Spleen (tissue), 3 donors: ENCODE measurements at regions not wholly inside any gene's neighbourhood (a gene's known extent, or its start where the extent isn't known, plus 50 kb on each side); places are given as distances from the start of the nearest gene placed in this dataset.

Experiments used
- POLR2A ChIP-seq, 3 donors: fragments of 450-650 bp; IDR thresholded peaks; one replicate each; pipeline ENCODE4 v1.5.1; 2017; ENCODE audit warnings: antibody characterized with exemption in 3 of 3, mild to moderate bottlenecking in 1 of 3
- POLR2AphosphoS5 ChIP-seq, 3 donors: sonication (generic); formaldehyde crosslinking; IDR thresholded peaks; one replicate each; pipeline ENCODE4 v1.5.1; 2017; ENCODE audit warnings: antibody characterized with exemption in 3 of 3

DNA sequence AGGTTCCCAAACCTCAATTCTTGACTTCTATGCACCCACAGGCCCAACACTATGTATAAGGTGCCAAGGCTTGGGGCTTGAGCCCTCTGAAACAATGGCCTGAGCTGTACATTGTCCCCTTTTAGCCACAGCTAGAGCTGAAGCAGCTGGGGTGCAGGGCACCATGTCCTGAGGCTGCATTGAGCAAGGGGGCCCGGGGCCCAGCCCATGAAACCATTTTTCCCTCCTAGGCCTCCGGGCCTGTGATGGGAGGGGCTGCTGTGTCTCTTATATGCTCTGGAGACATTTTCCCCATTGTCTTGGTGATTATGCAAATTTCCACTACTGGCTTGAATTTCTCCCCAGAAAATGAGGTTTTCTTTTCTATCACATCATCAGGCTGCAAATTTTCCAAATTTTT, 155.5 kb downstream of the FASLG start:
- TF ChIP-seq POLR2AphosphoS5 (IDR thresholded peaks at IDR 0.05) (no peak), POLR2A (IDR thresholded peaks at IDR 0.05) (no peak)
